NCI-H128 (cell line): ENCODE measurements at regions not wholly inside any gene's neighbourhood (a gene's known extent, or its start where the extent isn't known, plus 50 kb on each side); places are given as distances from the start of the nearest gene placed in this dataset.

Experiments
- DNase-seq: peaks from one replicate; lab custom pipeline; 2025; ENCODE audit not compliant: unreplicated experiment; lab: John Stamatoyannopoulos, UW

- no peak for DNase-seq
These were observed 57.9 kb upstream of the SLC5A9 start for GRCh38 chr1:48164571-48164970.

GRCh38 chr1:48160486-48161132, 61.9 kb upstream of the SLC5A9 start:
- DNase-seq: no peak

- no peak for DNase-seq
These were observed 83.2 kb upstream of the SLC5A9 start for GRCh38 chr1:48139275-48139674.

- no peak for DNase-seq
These were observed 94.5 kb upstream of the SLC5A9 start for GRCh38 chr1:48127735-48128685.

GRCh38 chr1:48123647-48124046, 98.9 kb upstream of the SLC5A9 start:
- no peak for DNase-seq

- no peak for DNase-seq
These were observed 100.6 kb upstream of the SLC5A9 start for GRCh38 chr1:48121955-48122354.

GRCh38 chr1:48120621-48121020, 101.9 kb upstream of the SLC5A9 start:
- DNase-seq: no peak

GRCh38 chr1:48115835-48116234, 106.7 kb upstream of the SLC5A9 start:
- DNase-seq: no peak

GRCh38 chr1:48114596-48115382, 107.7 kb upstream of the SLC5A9 start:
- no peak for DNase-seq

- peak; percentile 14 for DNase-seq
These were observed 112.3 kb upstream of the TRABD2B start for GRCh38 chr1:48109390-48110013.

GRCh38 chr1:48107516-48107915, 110.3 kb upstream of the TRABD2B start:
- no peak for DNase-seq

- no peak for DNase-seq
These were observed 108.9 kb upstream of the TRABD2B start for GRCh38 chr1:48106049-48106448.

- DNase-seq: no peak
These were observed 108.0 kb upstream of the TRABD2B start for GRCh38 chr1:48105165-48105564.

GRCh38 chr1:48103495-48103894, 106.3 kb upstream of the TRABD2B start:
- no peak for DNase-seq

GRCh38 chr1:48102766-48103165, 105.6 kb upstream of the TRABD2B start:
- DNase-seq: no peak

GRCh38 chr1:48099072-48099773, 102.0 kb upstream of the TRABD2B start:
- DNase-seq: no peak

- DNase-seq: peak; percentile 67
These were observed 96.7 kb upstream of the TRABD2B start for GRCh38 chr1:48093696-48094528.

GRCh38 chr1:48093147-48093546, 96.0 kb upstream of the TRABD2B start:
- no peak for DNase-seq

- no peak for DNase-seq
These were observed 95.2 kb upstream of the TRABD2B start for GRCh38 chr1:48092401-48092800.
